PFSK-1 (cell line): ENCODE measurements at regions not wholly inside any gene's neighbourhood (a gene's known extent, or its start where the extent isn't known, plus 50 kb on each side); places are given as distances from the start of the nearest gene placed in this dataset.

ENCODE experiments used
- FOXP2 ChIP-seq: optimal IDR thresholded peaks from 2 replicates; pipeline ENCODE3; 2011; ENCODE audit warnings: borderline replicate concordance, control low read depth, inconsistent platforms; ENCODE audit not compliant: insufficient read depth; ENCODE audit errors: extremely low read length, extremely low read depth
- POLR2AphosphoS5 ChIP-seq: IDR thresholded peaks from 2 replicates; pipeline ENCODE4 v1.6.1; 2012; ENCODE audit warnings: low read depth, mild to moderate bottlenecking, control low read depth, low read length, moderate library complexity
- SIN3A ChIP-seq: IDR thresholded peaks from 2 replicates; pipeline ENCODE4 v1.6.1; 2012; ENCODE audit warnings: mild to moderate bottlenecking, low read length, moderate library complexity, borderline replicate concordance; ENCODE audit not compliant: insufficient read depth
- TAF1 ChIP-seq: IDR thresholded peaks from 2 replicates; pipeline ENCODE4 v1.6.1; 2012; ENCODE audit warnings: low read length, control low read depth, borderline replicate concordance; ENCODE audit not compliant: insufficient read depth
- TF ChIP-seq, protein P1 (sequence below), 2 experiments: IDR thresholded peaks; 2 replicates each; pipeline versions ENCODE4 v1.6.1 to v1.8.0; 2011 to 2012; ENCODE audit warnings: low read depth in 2 of 2, low read length in 2 of 2, control low read depth in 1 of 2, inconsistent platforms in 1 of 2, mild to moderate bottlenecking in 1 of 2, moderate library complexity in 1 of 2; ENCODE audit not compliant: insufficient read depth in 1 of 2

DNA sequence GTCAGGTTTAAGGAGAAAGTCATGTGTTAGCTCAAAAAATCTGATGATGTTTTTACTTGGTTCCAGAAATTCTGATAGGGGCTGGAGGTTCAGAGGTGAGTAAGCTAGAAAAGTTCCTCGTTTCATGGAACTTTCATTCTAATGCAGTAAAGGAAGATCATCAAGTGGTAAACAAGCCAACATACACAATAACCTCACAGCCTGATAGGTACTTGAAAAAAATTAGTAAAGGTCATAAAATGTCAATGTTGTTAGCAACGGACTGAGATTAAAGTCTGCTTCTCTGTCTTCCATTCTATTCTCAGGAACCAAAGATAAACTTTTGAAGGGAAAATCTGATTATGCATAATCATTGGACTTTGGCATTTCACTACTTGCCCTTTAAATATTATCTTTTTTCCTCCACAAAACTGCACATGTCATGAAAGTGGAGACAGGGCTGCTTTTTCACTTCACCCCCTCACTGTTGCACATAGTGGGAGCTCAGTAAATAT is 165.4 kb upstream of the MAF start:
- TF ChIP-seq TAF1 (no peak), FOXP2 (no peak), SIN3A (no peak), POLR2AphosphoS5 (no peak)
- TF ChIP-seq, protein P1, sequence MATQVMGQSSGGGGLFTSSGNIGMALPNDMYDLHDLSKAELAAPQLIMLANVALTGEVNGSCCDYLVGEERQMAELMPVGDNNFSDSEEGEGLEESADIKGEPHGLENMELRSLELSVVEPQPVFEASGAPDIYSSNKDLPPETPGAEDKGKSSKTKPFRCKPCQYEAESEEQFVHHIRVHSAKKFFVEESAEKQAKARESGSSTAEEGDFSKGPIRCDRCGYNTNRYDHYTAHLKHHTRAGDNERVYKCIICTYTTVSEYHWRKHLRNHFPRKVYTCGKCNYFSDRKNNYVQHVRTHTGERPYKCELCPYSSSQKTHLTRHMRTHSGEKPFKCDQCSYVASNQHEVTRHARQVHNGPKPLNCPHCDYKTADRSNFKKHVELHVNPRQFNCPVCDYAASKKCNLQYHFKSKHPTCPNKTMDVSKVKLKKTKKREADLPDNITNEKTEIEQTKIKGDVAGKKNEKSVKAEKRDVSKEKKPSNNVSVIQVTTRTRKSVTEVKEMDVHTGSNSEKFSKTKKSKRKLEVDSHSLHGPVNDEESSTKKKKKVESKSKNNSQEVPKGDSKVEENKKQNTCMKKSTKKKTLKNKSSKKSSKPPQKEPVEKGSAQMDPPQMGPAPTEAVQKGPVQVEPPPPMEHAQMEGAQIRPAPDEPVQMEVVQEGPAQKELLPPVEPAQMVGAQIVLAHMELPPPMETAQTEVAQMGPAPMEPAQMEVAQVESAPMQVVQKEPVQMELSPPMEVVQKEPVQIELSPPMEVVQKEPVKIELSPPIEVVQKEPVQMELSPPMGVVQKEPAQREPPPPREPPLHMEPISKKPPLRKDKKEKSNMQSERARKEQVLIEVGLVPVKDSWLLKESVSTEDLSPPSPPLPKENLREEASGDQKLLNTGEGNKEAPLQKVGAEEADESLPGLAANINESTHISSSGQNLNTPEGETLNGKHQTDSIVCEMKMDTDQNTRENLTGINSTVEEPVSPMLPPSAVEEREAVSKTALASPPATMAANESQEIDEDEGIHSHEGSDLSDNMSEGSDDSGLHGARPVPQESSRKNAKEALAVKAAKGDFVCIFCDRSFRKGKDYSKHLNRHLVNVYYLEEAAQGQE (IDR thresholded peaks at IDR 0.05; ENCODE audit: insufficient read depth in 1 of 2, low read depth in 2 of 2, low read length in 2 of 2), result no peak

DNA sequence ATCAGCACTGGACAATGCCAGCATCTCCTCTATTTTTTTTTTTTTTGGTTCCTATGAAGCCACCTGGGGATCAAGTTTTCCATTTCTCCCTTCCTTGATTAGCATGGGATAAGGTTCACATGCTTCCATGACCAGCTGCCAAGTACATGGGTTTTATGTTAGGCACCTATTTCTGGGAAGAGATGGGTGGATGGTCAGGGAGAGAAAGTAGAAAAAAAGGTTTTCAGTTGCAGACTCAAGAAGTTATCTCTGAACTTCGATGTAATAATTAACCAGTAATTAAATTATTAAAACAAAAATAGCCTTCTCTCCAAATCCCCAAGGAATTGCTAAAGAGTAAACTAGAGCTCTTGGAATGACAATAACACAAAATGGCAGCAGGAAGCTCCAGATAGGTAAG is 164.9 kb upstream of the MAF start:
- no peak for TF ChIP-seq FOXP2
- no peak for TF ChIP-seq POLR2AphosphoS5
- TF ChIP-seq, protein P1 (IDR thresholded peaks at IDR 0.05; ENCODE audit: insufficient read depth in 1 of 2, low read depth in 2 of 2, low read length in 2 of 2), result no peak
- TF ChIP-seq TAF1, result no peak
- TF ChIP-seq SIN3A, result no peak

DNA sequence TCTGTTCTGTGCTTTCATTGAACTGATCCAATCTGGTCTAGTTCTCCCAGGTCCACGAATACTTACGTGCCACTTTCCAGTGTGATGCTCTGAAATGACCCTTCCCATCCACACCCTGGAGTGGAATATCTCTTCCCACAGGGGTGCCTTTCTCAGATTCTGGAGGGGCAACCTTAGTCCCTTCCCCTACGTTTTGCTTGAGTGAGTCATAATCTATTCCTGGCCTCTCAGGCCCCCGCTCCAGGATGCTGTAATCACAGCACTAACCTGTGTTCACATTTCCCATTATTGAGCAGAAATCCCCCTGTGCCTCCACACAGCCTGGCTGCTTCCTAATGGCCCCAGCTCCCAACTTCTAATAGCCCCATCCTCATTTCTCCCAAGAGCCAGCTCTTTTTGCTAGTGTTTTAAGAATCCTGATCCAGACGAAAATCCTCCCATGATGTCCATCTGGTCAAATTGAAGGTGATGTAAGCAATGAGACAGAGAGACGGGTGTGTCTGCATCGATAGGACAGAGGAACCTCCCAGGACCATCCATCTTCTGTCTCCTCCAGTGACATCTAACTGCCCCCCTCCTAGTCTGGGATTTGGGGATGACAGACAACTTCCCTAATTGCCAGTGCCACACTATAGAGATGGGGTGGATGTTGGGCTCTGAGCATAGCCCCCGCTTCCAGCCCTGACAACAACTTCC is 164.0 kb upstream of the MAF start:
- TF ChIP-seq POLR2AphosphoS5 (no peak), TAF1 (no peak)
- TF ChIP-seq, protein P1 (IDR thresholded peaks at IDR 0.05; ENCODE audit: insufficient read depth in 1 of 2, low read depth in 2 of 2, low read length in 2 of 2), result no peak

DNA sequence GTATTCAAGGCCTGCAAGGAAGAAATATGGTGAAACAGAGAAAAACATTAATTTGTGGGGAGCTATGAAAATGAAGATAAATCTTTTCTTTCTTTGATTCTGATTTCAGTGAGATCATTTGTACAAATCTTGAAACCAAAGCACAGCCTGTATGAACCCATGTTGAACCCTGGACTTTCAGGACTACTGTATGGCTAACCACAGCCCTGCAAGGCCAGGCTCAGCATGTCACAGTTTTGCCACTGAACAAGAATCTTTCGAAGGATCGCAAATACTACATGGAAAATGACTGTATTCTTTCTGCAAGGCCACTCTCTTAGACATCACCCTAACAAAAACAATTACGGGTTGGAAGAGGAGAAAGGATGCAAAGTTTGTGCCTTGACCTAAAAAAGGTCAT is 161.7 kb upstream of the MAF start:
- no peak for TF ChIP-seq TAF1
- no peak for TF ChIP-seq SIN3A
- TF ChIP-seq POLR2AphosphoS5, result no peak
- TF ChIP-seq, protein P1 (IDR thresholded peaks at IDR 0.05; ENCODE audit: insufficient read depth in 1 of 2, low read depth in 2 of 2, low read length in 2 of 2), result no peak
- no peak for TF ChIP-seq FOXP2
